ENCODE measurements at regions not wholly inside any gene's neighbourhood (a gene's known extent, or its start where the extent isn't known, plus 50 kb on each side); places are given as distances from the start of the nearest gene placed in this dataset.

DNA sequence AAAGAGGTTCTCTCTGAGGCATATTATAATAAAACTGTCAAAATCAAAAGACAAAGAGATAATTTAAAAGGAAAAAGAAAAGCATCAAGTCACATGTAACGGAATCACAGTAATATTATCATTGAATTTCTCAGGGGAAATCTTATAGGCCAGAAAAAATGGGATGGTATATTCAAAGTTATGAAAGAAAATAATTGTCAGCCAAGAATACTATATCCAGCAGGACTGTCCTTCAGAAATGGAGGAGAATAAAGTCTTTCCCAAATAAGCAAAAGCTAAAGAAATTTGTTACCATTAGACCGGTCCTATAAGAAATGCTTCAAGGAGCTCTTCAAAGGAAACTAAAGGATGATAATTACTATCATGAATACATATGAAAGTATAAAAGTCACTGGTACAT is 342.0 kb upstream of the GRAMD2B start:
- Histone ChIP-seq H3K27ac (ENCODE audit: low read length) (no peak overlapping the region), H3K27me3 (ENCODE audit: control insufficient read depth, insufficient read depth, low read length) (no peaks in the 10 kb centered on the region), H3K4me1 (ENCODE audit: control insufficient read depth, insufficient read depth, low read length) (no peaks in the 10 kb centered on the region), H3K9me3 (ENCODE audit: control insufficient read depth, insufficient read depth, low read depth, low read length) (0 out of 2 replicates have a peak, but pooled peaks cover 3% of the 10 kb centered on the region), H3K36me3 (ENCODE audit: control insufficient read depth, insufficient read depth, low read length) (no peaks in the 10 kb centered on the region), H3K4me3 (ENCODE audit: low read depth in 2 of 2, low read length in 2 of 2) (no peak overlapping the region)
- TF ChIP-seq TCF7L2 (IDR thresholded peaks at IDR 0.05; ENCODE audit: low read depth, low read length) (no peak), POLR2AphosphoS5 (IDR thresholded peaks at IDR 0.05; ENCODE audit: low read depth, low read length) (no peak)
- DNase-seq (ENCODE audit: low read depth, low spot score): no peak
- BruUV-seq (replicated peaks): no TSS peak
- ChIA-PET POLR2A (no interaction called here), CTCF (no interaction called here)
- ATAC-seq: no peak
- in situ Hi-C loops (cut with HindIII; ENCODE audit: low pct_unique_long_range_greater_than_20kb, low sequenced_read_pairs) (no loop called here), intact Hi-C loops (cut with micrococcal nuclease; ENCODE audit: unreplicated experiment) (no loop called here)

DNA sequence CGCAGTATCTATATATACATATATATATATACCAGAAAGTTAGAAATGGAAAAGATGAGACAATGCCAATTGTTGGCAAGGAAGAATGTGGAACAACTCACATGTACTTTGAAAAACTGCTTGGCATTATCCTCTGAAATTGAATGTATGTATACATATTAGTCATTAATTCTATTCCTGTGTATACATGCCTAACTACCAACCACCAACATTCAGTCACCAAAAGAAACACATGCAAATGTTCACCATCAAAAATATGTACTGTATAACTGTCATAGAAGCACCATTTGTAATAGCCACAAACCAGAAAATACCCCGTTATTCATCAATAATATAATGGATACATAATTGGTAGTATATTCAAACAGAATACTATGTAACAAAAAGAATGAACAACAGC is 330.2 kb upstream of the GRAMD2B start:
- intact Hi-C loops (cut with micrococcal nuclease; ENCODE audit: unreplicated experiment) (no loop called here), in situ Hi-C loops (cut with HindIII; ENCODE audit: low pct_unique_long_range_greater_than_20kb, low sequenced_read_pairs) (no loop called here)
- Histone ChIP-seq H3K27me3 (ENCODE audit: control insufficient read depth, insufficient read depth, low read length) (no peaks in the 10 kb centered on the region), H3K4me1 (ENCODE audit: control insufficient read depth, insufficient read depth, low read length) (no peaks in the 10 kb centered on the region), H3K9me3 (ENCODE audit: control insufficient read depth, insufficient read depth, low read depth, low read length) (no peaks in the 10 kb centered on the region), H3K27ac (ENCODE audit: low read length) (no peak overlapping the region), H3K36me3 (ENCODE audit: control insufficient read depth, insufficient read depth, low read length) (no peaks in the 10 kb centered on the region), H3K4me3 (ENCODE audit: low read depth in 2 of 2, low read length in 2 of 2) (no peak overlapping the region)
- DNase-seq (ENCODE audit: low read depth, low spot score) (no peak), ATAC-seq (no peak)
- POLR2A ChIA-PET: no interaction called here
- CTCF ChIA-PET: no interaction called here
- BruUV-seq (replicated peaks): no TSS peak
- TF ChIP-seq SIN3A (IDR thresholded peaks at IDR 0.05; ENCODE audit: borderline replicate concordance, insufficient read depth, low read depth, low read length): no peak
- TF ChIP-seq, protein P1, sequence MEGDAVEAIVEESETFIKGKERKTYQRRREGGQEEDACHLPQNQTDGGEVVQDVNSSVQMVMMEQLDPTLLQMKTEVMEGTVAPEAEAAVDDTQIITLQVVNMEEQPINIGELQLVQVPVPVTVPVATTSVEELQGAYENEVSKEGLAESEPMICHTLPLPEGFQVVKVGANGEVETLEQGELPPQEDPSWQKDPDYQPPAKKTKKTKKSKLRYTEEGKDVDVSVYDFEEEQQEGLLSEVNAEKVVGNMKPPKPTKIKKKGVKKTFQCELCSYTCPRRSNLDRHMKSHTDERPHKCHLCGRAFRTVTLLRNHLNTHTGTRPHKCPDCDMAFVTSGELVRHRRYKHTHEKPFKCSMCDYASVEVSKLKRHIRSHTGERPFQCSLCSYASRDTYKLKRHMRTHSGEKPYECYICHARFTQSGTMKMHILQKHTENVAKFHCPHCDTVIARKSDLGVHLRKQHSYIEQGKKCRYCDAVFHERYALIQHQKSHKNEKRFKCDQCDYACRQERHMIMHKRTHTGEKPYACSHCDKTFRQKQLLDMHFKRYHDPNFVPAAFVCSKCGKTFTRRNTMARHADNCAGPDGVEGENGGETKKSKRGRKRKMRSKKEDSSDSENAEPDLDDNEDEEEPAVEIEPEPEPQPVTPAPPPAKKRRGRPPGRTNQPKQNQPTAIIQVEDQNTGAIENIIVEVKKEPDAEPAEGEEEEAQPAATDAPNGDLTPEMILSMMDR (IDR thresholded peaks at IDR 0.05): no peak
- TF ChIP-seq, protein P2, sequence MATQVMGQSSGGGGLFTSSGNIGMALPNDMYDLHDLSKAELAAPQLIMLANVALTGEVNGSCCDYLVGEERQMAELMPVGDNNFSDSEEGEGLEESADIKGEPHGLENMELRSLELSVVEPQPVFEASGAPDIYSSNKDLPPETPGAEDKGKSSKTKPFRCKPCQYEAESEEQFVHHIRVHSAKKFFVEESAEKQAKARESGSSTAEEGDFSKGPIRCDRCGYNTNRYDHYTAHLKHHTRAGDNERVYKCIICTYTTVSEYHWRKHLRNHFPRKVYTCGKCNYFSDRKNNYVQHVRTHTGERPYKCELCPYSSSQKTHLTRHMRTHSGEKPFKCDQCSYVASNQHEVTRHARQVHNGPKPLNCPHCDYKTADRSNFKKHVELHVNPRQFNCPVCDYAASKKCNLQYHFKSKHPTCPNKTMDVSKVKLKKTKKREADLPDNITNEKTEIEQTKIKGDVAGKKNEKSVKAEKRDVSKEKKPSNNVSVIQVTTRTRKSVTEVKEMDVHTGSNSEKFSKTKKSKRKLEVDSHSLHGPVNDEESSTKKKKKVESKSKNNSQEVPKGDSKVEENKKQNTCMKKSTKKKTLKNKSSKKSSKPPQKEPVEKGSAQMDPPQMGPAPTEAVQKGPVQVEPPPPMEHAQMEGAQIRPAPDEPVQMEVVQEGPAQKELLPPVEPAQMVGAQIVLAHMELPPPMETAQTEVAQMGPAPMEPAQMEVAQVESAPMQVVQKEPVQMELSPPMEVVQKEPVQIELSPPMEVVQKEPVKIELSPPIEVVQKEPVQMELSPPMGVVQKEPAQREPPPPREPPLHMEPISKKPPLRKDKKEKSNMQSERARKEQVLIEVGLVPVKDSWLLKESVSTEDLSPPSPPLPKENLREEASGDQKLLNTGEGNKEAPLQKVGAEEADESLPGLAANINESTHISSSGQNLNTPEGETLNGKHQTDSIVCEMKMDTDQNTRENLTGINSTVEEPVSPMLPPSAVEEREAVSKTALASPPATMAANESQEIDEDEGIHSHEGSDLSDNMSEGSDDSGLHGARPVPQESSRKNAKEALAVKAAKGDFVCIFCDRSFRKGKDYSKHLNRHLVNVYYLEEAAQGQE (IDR thresholded peaks at IDR 0.05; ENCODE audit: insufficient read depth in 1 of 2, low read depth in 2 of 2, low read length in 1 of 2): no peak
- no peak for TF ChIP-seq POLR2AphosphoS5 (IDR thresholded peaks at IDR 0.05; ENCODE audit: low read depth, low read length)
- no peak for TF ChIP-seq TCF7L2 (IDR thresholded peaks at IDR 0.05; ENCODE audit: low read depth, low read length)

DNA sequence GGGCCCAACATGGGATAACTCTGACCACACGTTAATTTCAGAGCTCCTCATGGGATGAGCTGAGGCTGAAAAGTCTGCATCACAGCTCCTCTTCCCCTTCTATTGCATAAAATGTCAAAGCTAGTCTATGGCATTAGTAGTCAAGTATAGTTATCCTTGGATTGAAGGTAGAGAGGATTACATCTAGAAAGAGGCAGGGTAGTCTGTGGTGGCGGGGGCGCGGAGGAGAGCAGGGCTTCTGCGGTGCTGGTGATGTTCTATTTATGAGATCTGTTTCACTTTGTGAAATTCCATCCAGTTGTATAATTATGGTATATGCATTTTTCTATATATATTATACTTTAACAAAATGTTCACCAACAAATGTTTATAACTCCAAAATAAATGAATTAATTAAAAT is 329.5 kb upstream of the GRAMD2B start:
- no TSS peak for BruUV-seq (replicated peaks)

More for the DNA sequence above, 329.5 kb upstream of the GRAMD2B start:
- intact Hi-C loops (cut with micrococcal nuclease; ENCODE audit: unreplicated experiment) (no loop called here), in situ Hi-C loops (cut with HindIII; ENCODE audit: low pct_unique_long_range_greater_than_20kb, low sequenced_read_pairs) (no loop called here)
- ATAC-seq (no peak), DNase-seq (ENCODE audit: low read depth, low spot score) (no peak)
- POLR2A ChIA-PET: no interaction called here
- Histone ChIP-seq H3K4me1 (ENCODE audit: control insufficient read depth, insufficient read depth, low read length) (no peaks in the 10 kb centered on the region), H3K9me3 (ENCODE audit: control insufficient read depth, insufficient read depth, low read depth, low read length) (no peaks in the 10 kb centered on the region), H3K4me3 (ENCODE audit: low read depth in 2 of 2, low read length in 2 of 2) (no peak overlapping the region), H3K27ac (ENCODE audit: low read length) (no peak overlapping the region), H3K36me3 (ENCODE audit: control insufficient read depth, insufficient read depth, low read length) (no peaks in the 10 kb centered on the region), H3K27me3 (ENCODE audit: control insufficient read depth, insufficient read depth, low read length) (no peaks in the 10 kb centered on the region)
- TF ChIP-seq POLR2AphosphoS5 (IDR thresholded peaks at IDR 0.05; ENCODE audit: low read depth, low read length): no peak
- TF ChIP-seq, protein P1 (IDR thresholded peaks at IDR 0.05): no peak
- TF ChIP-seq, protein P2 (IDR thresholded peaks at IDR 0.05; ENCODE audit: insufficient read depth in 1 of 2, low read depth in 2 of 2, low read length in 1 of 2): no peak
- no peak for TF ChIP-seq SIN3A (IDR thresholded peaks at IDR 0.05; ENCODE audit: borderline replicate concordance, insufficient read depth, low read depth, low read length)
- TF ChIP-seq TCF7L2 (IDR thresholded peaks at IDR 0.05; ENCODE audit: low read depth, low read length): no peak
- CTCF ChIA-PET: no interaction called here
